ENCODE measurements at regions not wholly inside any gene's neighbourhood (a gene's known extent, or its start where the extent isn't known, plus 50 kb on each side); places are given as distances from the start of the nearest gene placed in this dataset.

- ChIA-PET CTCF (no interaction called here), POLR2A (no interaction called here)
- TF ChIP-seq CTCF (IDR thresholded peaks at IDR 0.05; ENCODE audit: control extremely low read depth, extremely low read depth, low read depth, missing control alignments): no peak
These were observed 450.4 kb upstream of the CITED2 start for GRCh38 chr6:139824864-139825263.

GRCh38 chr6:139823808-139824126 lies 449.3 kb upstream of the CITED2 start:
- POLR2A ChIA-PET: no interaction called here
- no peak for TF ChIP-seq CTCF (IDR thresholded peaks at IDR 0.05; ENCODE audit: control extremely low read depth, extremely low read depth, low read depth, missing control alignments)
- CTCF ChIA-PET: no interaction called here
- no peak for DNase-seq (ENCODE audit: extremely low spot score)

More at GRCh38 chr6:139824864-139825263, 450.4 kb upstream of the CITED2 start:
- no peak for DNase-seq (ENCODE audit: extremely low spot score)

- ChIA-PET CTCF (interaction anchor here (1.7 kb wide), 1 partner anchor 24 kb away, joined by 4 read pairs; no protein-coding TSS in a partner anchor), POLR2A (no interaction called here)
These were observed 448.8 kb upstream of the CITED2 start for GRCh38 chr6:139823099-139823807.

GRCh38 chr6:139821676-139822223 lies 447.3 kb upstream of the CITED2 start:
- no peak for DNase-seq (ENCODE audit: extremely low spot score)
- ChIA-PET POLR2A (no interaction called here), CTCF (interaction anchor here (1.7 kb wide), 1 partner anchor 23 kb away, joined by 4 read pairs; no protein-coding TSS in a partner anchor)
- no peak for TF ChIP-seq CTCF (IDR thresholded peaks at IDR 0.05; ENCODE audit: control extremely low read depth, extremely low read depth, low read depth, missing control alignments)

More at GRCh38 chr6:139823099-139823807, 448.8 kb upstream of the CITED2 start:
- DNase-seq (ENCODE audit: extremely low spot score): no peak
- TF ChIP-seq CTCF (IDR thresholded peaks at IDR 0.05; ENCODE audit: control extremely low read depth, extremely low read depth, low read depth, missing control alignments): no peak

GRCh38 chr6:139820210-139820609 lies 445.8 kb upstream of the CITED2 start:
- DNase-seq (ENCODE audit: extremely low spot score): no peak
- CTCF ChIA-PET: no interaction called here
- no peak for TF ChIP-seq CTCF (IDR thresholded peaks at IDR 0.05; ENCODE audit: control extremely low read depth, extremely low read depth, low read depth, missing control alignments)
- POLR2A ChIA-PET: no interaction called here

GRCh38 chr6:139819776-139820175 lies 445.3 kb upstream of the CITED2 start:
- DNase-seq (ENCODE audit: extremely low spot score): no peak
- TF ChIP-seq CTCF (IDR thresholded peaks at IDR 0.05; ENCODE audit: control extremely low read depth, extremely low read depth, low read depth, missing control alignments): no peak
- CTCF ChIA-PET: no interaction called here
- POLR2A ChIA-PET: no interaction called here
